Osteocyte (in vitro differentiated cells): ENCODE measurements at regions not wholly inside any gene's neighbourhood (a gene's known extent, or its start where the extent isn't known, plus 50 kb on each side); places are given as distances from the start of the nearest gene placed in this dataset.

Experiments
- DNase-seq: peaks from one replicate; pipeline ENCODE4 v3.0.0; 2021; ENCODE audit warnings: mixed read lengths; ENCODE audit not compliant: unreplicated experiment; ENCODE audit errors: extremely low spot score
- H3K27ac Mint-ChIP-seq: one replicate; pipeline ENCODE4 v1.8.0; 2021; ENCODE audit warnings: mild to moderate bottlenecking, mixed read lengths; ENCODE audit not compliant: unreplicated experiment
- H3K27me3 Mint-ChIP-seq: one replicate; pipeline ENCODE4 v1.8.0; 2021; ENCODE audit warnings: mixed read lengths; ENCODE audit not compliant: unreplicated experiment
- H3K36me3 Mint-ChIP-seq: one replicate; pipeline ENCODE4 v1.8.0; 2021; ENCODE audit warnings: mixed read lengths; ENCODE audit not compliant: unreplicated experiment
- H3K4me1 Mint-ChIP-seq: one replicate; pipeline ENCODE4 v1.8.0; 2021; ENCODE audit warnings: mixed read lengths; ENCODE audit not compliant: unreplicated experiment
- H3K4me3 Mint-ChIP-seq: one replicate; pipeline ENCODE4 v1.8.0; 2021; ENCODE audit warnings: mild to moderate bottlenecking, moderate library complexity, mixed read lengths; ENCODE audit not compliant: unreplicated experiment
- H3K9me3 Mint-ChIP-seq: one replicate; pipeline ENCODE4 v1.8.0; 2021; ENCODE audit warnings: mixed read lengths; ENCODE audit not compliant: unreplicated experiment
- CTCF ChIP-seq: fragments of 200-600 bp; sonication (generic); IDR thresholded peaks from 2 replicates; pipeline ENCODE4 v1.5.0; 2021; ENCODE audit warnings: antibody characterized with exemption, mild to moderate bottlenecking, moderate library complexity

GRCh38 chr18:43542016-43542415, 264.7 kb upstream of the SYT4 start:
- TF ChIP-seq CTCF, result no peak
- Mint-ChIP-seq H3K27me3 (peaks cover 3% of the 10 kb centered on the region), H3K4me3 (no peak overlapping the region), H3K9me3 (peaks cover 4% of the 10 kb centered on the region), H3K27ac (no peak overlapping the region), H3K36me3 (no peaks in the 10 kb centered on the region), H3K4me1 (peaks cover 35% of the 10 kb centered on the region)
- no peak for DNase-seq

GRCh38 chr18:43543236-43543635, 265.9 kb upstream of the SYT4 start:
- Mint-ChIP-seq H3K4me3 (no peak overlapping the region), H3K27me3 (peaks cover 3% of the 10 kb centered on the region)
- TF ChIP-seq CTCF, result no peak

GRCh38 chr18:43547456-43547855, 270.2 kb upstream of the SYT4 start:
- Mint-ChIP-seq H3K9me3 (peaks cover 15% of the 10 kb centered on the region), H3K27me3 (peaks cover 9% of the 10 kb centered on the region), H3K36me3 (no peaks in the 10 kb centered on the region), H3K27ac (no peak overlapping the region), H3K4me3 (no peak overlapping the region), H3K4me1 (no peaks in the 10 kb centered on the region)
- TF ChIP-seq CTCF, result no peak
- DNase-seq, result no peak

More at GRCh38 chr18:43543236-43543635, 265.9 kb upstream of the SYT4 start:
- H3K4me1 Mint-ChIP-seq, result peaks cover 31% of the 10 kb centered on the region
- peaks cover 4% of the 10 kb centered on the region for H3K9me3 Mint-ChIP-seq
- no peak for DNase-seq
- no peaks in the 10 kb centered on the region for H3K36me3 Mint-ChIP-seq
- H3K27ac Mint-ChIP-seq, result no peak overlapping the region

- DNase-seq, result no peak
- no peak overlapping the region for H3K4me3 Mint-ChIP-seq
- peaks cover 33% of the 10 kb centered on the region for H3K27me3 Mint-ChIP-seq
- TF ChIP-seq CTCF, result no peak
- H3K27ac Mint-ChIP-seq, result no peak overlapping the region
- H3K36me3 Mint-ChIP-seq, result no peaks in the 10 kb centered on the region
- no peaks in the 10 kb centered on the region for H3K4me1 Mint-ChIP-seq
- peaks cover 14% of the 10 kb centered on the region for H3K9me3 Mint-ChIP-seq
These were observed 282.2 kb upstream of the SYT4 start for GRCh38 chr18:43559507-43559906.

GRCh38 chr18:43563780-43564179, 286.5 kb upstream of the SYT4 start:
- H3K27ac Mint-ChIP-seq, result no peak overlapping the region
- DNase-seq, result no peak
- peak; percentile 77 for TF ChIP-seq CTCF
- peaks cover under 1% of the 10 kb centered on the region for H3K9me3 Mint-ChIP-seq
- H3K27me3 Mint-ChIP-seq, result peaks cover 42% of the 10 kb centered on the region
- no peaks in the 10 kb centered on the region for H3K4me1 Mint-ChIP-seq
- H3K36me3 Mint-ChIP-seq, result no peaks in the 10 kb centered on the region
- no peak overlapping the region for H3K4me3 Mint-ChIP-seq
